NCI-H526 treated with DMSO at 0.1 percent for 48 hours (cell line): ENCODE measurements at regions not wholly inside any gene's neighbourhood (a gene's known extent, or its start where the extent isn't known, plus 50 kb on each side); places are given as distances from the start of the nearest gene placed in this dataset.

Experiments
- DNase-seq: peaks from one replicate; lab custom pipeline; 2025; lab: John Stamatoyannopoulos, UW

DNA sequence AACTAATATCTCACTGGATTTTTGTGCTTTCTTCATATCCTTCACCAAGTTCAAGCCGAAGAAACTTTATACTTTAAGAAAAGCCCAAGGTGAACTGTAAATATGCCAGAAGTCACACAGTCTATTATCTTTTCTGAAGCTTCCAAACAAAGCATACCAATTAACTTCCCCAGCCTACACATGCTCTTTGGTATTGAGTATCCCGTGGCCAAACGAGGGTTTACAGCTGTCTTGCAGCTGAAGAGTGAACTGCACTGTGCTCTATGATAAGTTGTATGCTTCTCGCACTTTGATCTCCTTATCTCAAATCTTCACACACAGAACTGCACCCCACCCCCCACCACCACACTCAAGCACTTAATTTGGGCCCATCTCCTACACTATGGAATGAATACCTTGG is 215.6 kb upstream of the VEPH1 start:
- no peak for DNase-seq

GRCh38 chr3:157713101-157713500 is 209.9 kb upstream of the VEPH1 start:
- DNase-seq = no peak

DNA sequence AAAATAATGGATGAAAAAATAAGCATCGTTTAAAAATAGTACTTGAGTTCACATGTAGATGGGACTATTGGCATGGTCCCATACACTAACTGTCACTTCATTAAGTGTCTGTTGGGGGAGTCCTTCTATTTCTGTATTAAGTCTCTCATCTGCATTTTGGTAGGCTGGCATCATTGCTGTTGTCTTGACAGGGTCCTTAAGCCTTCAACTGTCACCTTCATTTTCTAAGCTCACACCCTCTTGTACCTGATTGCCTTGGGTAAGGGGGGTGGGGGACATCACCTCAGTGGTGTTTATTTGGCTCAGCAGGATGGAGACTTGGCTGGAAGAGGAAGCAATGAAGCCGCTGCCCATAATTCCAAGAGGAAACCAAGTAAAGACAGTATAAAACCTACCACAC is 202.0 kb upstream of the VEPH1 start:
- DNase-seq = no peak

DNA sequence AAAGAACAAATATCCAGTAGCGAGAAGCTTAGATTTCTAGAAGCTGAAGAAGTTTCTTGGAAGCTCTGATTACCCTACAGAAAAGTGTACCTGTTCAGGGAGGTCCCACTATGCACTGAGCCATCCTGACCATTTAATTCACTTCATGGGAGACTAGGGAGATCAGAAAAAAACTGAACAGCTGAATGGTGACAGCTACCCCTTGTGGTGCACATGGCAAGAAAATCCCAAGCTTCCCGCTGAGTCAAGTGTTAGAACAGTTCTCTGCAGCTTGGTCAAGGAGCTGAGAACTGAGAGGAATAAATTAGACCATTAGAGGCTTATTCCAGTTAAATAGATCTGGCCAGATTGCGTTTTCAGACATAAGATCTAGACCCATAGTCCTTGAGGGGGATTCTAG is 197.2 kb upstream of the VEPH1 start:
- no peak for DNase-seq

GRCh38 chr3:157695586-157695985 is 192.4 kb upstream of the VEPH1 start:
- no peak for DNase-seq

- no peak for DNase-seq
Observed at GRCh38 chr3:157695103-157695502, 191.9 kb upstream of the VEPH1 start.

GRCh38 chr3:157693762-157694161 is 190.5 kb upstream of the VEPH1 start:
- no peak for DNase-seq

DNA sequence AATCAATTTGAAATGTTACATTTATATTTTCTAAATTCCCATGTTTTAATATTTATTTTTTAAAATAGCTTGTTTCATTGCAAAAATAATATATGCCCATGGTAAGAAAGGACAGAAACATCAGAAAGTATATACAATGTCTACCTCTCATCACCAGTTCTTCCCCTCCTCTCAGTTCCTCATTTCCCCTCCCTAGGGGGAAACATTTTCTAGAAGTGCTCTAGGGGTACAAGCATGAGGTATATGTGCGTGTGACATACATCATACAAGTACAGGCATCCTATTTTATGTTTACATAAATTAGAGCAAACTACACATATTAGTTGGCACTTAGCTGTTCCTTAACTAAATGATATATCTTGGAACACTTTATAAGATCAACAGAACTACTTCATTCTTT is 189.3 kb upstream of the VEPH1 start:
- no peak for DNase-seq

DNA sequence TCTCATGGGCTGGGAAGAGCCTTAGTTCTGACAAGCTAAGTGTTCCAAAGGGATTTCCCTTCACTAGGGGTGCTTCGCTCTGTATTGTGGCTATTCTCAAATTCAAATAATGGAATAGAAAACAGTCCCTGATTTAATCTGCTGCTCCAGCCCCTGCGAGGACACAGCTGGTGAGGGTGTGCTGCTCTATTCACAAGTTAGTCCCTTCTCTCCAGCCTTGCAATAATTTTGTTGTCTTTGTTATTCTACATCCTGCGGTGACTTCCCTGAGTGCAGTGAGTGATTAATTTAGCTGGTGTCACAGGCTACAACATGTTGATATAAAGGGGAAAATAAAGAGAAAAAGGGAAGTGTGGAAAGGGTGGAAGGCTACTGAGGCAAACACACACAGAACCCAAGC is 180.5 kb upstream of the VEPH1 start:
- no peak for DNase-seq

DNA sequence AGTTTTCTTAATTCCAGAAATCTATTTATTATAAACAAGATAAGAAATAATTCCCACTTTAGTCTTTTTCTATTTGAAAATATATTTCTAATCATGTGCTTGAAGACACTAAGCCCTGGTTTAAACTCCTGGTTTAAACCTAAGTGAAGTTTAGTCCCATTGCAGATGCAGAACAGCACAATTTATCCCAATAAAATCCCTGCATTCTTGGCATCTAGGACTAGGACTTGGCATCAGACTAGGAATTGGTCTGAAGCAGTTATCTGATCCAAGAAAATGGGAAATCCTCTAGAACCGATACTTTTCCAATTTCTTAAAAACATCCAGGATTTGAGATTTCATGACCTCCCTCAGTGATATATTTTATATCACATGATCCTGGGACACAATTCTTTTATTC is 168.8 kb upstream of the VEPH1 start:
- DNase-seq = no peak

DNA sequence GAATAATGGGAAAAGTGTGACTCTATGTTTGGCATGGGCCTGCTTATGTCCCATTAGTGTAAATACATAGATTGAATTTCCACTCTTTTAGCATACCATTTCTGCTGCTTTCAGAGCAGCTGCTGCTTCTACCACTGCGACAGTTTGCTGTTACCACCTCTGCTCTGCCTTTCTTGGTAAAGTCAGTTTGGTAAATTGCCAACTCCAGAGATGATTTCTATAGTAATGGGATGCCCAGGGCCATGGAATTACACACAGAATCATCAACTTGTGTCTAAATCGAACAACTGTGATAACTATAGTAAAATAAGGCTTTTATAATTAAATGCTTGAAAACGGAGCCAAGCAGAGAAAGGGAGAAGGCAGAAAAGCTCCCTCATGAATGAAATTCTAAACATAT is 168.4 kb upstream of the VEPH1 start:
- DNase-seq = no peak

GRCh38 chr3:157669416-157669815 is 166.2 kb upstream of the VEPH1 start:
- no peak for DNase-seq

- DNase-seq = no peak
Observed at GRCh38 chr3:157667493-157667892, 164.3 kb upstream of the VEPH1 start.

- DNase-seq = no peak
Observed at GRCh38 chr3:157662171-157662570, 159.0 kb upstream of the VEPH1 start.

DNA sequence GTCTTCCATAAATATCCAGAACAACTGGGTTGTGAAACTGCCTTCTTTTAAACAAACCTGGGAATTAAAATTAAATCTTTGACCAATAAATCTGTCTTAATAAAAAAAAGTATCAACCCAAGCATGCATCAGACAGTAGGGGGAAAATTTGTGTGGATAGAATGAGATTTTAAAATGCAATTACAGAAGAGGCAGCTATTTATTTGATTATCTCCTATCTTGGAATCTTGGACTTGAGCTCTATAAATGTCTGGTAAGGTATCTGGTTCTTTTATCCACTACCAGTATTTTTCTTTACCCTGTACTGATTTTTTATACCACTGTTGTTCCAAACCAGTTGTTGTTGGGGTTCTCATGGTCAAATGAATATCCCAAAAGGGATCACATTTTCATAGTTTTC is 157.6 kb upstream of the VEPH1 start:
- no peak for DNase-seq

GRCh38 chr3:157652366-157652765 is 149.2 kb upstream of the VEPH1 start:
- DNase-seq = no peak

- DNase-seq = no peak
Observed at GRCh38 chr3:157650699-157651098, 147.5 kb upstream of the VEPH1 start.

DNA sequence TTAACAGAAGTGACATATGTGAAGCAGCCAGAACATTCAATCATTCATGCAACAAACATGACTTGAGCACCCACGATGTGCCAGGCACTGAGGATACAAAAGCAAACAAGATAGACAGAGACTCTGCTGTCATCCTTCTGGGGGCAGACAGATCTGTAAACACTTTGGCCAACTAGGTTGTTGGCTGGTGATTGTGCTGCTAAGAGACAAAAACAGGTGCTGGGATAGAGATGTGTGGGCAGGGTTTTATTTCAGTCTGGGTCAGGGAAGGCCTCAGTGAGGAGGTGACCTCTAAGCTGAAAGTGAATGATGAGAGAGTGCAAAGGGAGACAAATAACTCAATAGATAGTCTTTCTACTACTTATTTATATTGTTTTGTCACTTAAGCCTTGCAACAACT is 147.0 kb upstream of the VEPH1 start:
- DNase-seq = no peak

- DNase-seq = no peak
Observed at GRCh38 chr3:157649511-157649910, 146.3 kb upstream of the VEPH1 start.

DNA sequence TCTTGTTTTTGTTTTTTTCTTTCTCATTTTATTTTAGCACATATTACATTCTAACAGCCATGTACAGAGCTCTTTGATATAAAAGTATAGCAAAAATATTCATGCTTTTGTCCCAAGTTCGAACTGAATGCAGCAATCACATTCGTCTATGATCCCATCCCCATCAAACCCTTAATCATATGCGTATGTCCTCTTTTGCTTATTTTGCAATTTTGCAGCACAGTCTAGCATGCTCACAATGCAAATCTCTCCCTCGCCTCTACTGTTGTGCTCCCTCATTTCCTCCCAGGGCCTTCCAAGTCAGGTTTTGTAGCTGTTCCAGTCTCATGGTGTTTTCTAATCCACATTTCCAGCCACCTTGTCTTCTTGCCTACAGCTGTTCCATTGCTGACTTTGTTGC is 144.6 kb upstream of the VEPH1 start:
- no peak for DNase-seq

DNA sequence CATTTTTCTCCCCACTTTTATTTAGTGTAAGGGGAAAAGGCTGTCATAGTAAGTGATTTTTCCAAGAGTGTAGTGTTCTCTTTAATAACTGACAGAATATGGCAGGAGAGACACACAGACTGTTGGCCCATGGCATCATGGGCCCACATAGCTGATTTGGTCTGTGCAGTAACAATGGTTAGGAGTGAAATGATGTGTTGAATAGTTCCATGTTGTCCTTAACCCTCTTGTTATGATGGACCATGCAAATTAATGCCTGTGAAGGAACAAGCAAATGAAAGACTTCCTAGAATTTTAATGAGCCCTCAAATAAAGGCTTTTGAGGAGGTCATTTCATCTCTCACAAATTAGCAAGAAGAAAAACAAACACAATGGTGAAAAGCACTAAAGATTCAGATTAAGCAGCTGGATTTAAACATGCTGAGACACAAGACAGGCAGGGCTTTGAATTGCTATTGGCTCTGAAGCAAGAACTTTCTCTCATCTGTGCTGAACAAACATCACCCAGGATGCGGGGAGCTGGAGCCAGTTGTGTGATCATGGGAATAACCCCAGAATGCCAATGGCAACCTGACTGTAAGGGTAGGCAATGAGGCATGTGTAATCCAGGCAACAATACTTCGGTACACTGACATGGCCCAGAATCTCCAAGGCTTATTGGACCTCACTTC is 136.7 kb upstream of the VEPH1 start:
- no peak for DNase-seq

DNA sequence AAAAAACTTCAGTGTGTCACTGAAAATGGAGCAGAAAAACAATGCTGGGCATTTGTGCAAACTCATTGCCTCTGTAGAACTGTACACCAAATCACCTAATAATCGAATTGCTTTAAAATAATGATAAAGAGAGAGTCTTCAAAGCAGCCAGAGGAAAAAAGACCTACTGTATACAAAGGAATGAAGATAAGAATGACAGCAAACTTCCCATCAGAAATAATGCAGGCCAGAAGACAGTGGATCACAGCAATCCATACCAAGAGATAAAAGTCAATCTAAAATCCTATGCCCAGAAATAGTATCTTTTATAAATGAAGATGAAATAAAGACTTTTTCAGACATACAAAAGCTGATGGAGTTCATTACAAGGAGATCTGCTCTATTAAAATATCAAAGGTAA is 134.7 kb upstream of the VEPH1 start:
- DNase-seq = no peak

DNA sequence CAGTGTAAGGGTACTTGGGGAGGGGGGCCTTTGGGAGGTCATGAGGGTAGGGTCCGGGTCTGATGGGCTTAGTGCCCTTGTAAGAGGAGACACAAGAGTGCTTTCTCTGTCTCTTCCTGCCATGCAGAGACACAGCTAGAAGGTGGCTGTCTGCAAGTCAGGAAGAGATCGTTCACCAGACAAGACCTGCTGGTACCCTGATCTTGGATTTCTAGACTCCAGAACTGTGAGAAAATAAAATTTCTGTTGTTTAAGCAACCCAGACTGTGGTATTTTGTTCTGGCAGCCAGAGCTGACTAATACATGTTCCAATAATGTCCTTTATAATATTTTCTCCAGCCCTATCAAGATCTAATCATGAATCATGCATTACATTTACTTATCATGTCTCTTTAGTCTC is 130.0 kb upstream of the VEPH1 start:
- no peak for DNase-seq

DNA sequence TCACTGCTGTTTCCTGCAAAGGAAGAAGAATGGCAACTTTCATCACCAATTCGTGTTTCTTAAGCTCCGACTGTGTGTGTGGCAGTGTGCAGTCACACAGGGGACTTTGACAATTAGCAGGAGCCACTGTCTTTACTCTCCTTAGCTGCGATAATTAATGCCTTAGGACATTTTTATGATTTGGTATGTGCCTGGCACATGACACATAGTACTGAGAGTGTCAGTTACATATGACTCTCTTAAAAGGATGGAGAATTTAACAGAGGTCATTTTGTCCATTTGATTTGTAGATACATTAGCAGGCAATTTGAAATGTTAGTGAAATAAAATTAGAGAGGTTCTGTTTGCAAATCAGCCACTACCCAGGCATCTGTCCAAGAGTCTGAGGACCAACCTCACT is 128.9 kb upstream of the VEPH1 start:
- DNase-seq = no peak

DNA sequence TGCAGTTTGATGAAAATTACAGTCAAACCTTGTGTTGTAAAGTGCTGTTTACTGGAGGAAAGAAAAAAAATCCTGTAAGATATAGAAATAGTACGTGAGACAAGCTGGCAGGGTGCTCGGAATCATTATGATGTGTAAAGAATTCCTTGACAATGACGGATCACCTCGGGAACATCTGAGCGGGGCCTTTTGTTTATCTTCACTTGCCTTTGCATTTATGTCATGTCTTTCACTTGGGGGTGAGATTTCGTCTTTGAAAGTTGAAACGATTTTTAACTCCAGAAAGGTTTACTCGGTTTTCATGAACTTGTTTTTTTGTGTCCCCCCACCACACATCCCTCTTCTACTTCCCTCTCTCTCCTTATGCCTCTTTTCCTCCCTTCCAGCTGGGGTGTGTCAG is 128.3 kb upstream of the VEPH1 start:
- no peak for DNase-seq
